Activated CD4-positive, alpha-beta T cell treated with anti-CD3 and anti-CD28 coated beads for 36 hours (primary cell): ENCODE measurements at regions not wholly inside any gene's neighbourhood (a gene's known extent, or its start where the extent isn't known, plus 50 kb on each side); places are given as distances from the start of the nearest gene placed in this dataset.

Experiments
- ATAC-seq: fragments of 200-7000 bp; cut with Tn5 transposase; one replicate; pipeline ENCODE4 v1.10.0; 2021; ENCODE audit warnings: mild to moderate bottlenecking, moderate library complexity
- CTCF ChIA-PET: fragments of 350-600 bp; sonication (Branson Sonifier 250); formaldehyde crosslinking; loops from one replicate; lab custom pipeline; 2021; ENCODE audit warnings: antibody characterized with exemption; lab: Charles Lee
- POLR2A ChIA-PET: fragments of 350-600 bp; sonication (Branson Sonifier 250); formaldehyde crosslinking; loops from one replicate; lab custom pipeline; 2021; ENCODE audit warnings: antibody characterized with exemption, inconsistent platforms; lab: Charles Lee
- DNase-seq: peaks from one replicate; pipeline ENCODE4 v3.0.0-alpha.2; 2020
- H3K27ac Mint-ChIP-seq: one replicate; pipeline ENCODE4 v1.8.0; 2021; ENCODE audit warnings: mixed read lengths
- H3K27me3 Mint-ChIP-seq: one replicate; pipeline ENCODE4 v1.8.0; 2021; ENCODE audit warnings: mixed read lengths
- H3K36me3 Mint-ChIP-seq: one replicate; pipeline ENCODE4 v1.8.0; 2021; ENCODE audit warnings: low read depth, mixed read lengths
- H3K4me1 Mint-ChIP-seq: one replicate; pipeline ENCODE4 v1.8.0; 2021; ENCODE audit warnings: mixed read lengths
- H3K4me3 Mint-ChIP-seq: one replicate; pipeline ENCODE4 v1.8.0; 2021; ENCODE audit warnings: mild to moderate bottlenecking, moderate library complexity, mixed read lengths
- H3K9me3 Mint-ChIP-seq: one replicate; pipeline ENCODE4 v1.8.0; 2021; ENCODE audit warnings: low read depth, mixed read lengths
- intact Hi-C, 2 experiments: fragments of 100-400 bp; cut with DNase I in 1 of 2; cut with micrococcal nuclease in 1 of 2; formaldehyde crosslinking; loops; one replicate each; pipeline versions ENCODE4 v1.14.2 to v1.15.1; 2022 to 2024; cut with DNase I, micrococcal nuclease

DNA sequence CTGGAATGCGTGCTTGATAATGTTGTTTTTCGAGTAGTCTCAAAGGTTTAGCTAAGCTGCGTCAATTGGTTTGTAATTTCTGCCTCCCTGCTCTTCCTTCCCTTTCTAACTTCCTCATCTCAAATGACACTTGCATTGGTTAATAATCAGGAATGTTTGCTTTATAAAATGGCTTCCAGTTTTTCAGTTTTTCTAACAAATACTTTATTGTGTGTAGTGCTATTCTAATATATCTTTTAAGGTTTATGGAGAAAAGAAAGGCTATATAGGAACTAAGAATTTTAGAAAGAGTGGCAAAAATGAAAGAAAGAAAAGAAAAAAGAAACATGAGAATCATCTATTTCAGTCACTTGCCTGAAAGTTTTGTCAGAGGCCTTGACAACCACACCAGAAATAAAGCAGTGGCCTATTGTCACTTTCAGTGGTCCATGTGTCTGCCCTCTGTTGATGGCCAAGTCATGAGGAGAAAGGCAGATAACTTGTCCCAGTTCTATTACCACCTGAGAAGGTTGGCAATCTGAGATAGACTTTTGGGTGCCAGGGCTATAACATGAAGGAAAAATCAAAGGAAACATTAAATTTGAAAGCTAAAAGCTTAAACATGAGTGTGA, 221.9 kb upstream of the KITLG start:
- intact Hi-C loops = no loop called here
- CTCF ChIA-PET = interaction anchor here (0.6 kb wide), 1 partner anchor 210 kb away, joined by 3 read pairs; no protein-coding TSS in a partner anchor
- Mint-ChIP-seq H3K9me3 (peaks cover 2% of the 10 kb centered on the region), H3K4me3 (no peak overlapping the region), H3K4me1 (no peaks in the 10 kb centered on the region), H3K27ac (no peak overlapping the region), H3K36me3 (no peaks in the 10 kb centered on the region), H3K27me3 (peaks cover 2% of the 10 kb centered on the region)
- DNase-seq = no peak
- POLR2A ChIA-PET = no interaction called here
- ATAC-seq = no peak

DNA sequence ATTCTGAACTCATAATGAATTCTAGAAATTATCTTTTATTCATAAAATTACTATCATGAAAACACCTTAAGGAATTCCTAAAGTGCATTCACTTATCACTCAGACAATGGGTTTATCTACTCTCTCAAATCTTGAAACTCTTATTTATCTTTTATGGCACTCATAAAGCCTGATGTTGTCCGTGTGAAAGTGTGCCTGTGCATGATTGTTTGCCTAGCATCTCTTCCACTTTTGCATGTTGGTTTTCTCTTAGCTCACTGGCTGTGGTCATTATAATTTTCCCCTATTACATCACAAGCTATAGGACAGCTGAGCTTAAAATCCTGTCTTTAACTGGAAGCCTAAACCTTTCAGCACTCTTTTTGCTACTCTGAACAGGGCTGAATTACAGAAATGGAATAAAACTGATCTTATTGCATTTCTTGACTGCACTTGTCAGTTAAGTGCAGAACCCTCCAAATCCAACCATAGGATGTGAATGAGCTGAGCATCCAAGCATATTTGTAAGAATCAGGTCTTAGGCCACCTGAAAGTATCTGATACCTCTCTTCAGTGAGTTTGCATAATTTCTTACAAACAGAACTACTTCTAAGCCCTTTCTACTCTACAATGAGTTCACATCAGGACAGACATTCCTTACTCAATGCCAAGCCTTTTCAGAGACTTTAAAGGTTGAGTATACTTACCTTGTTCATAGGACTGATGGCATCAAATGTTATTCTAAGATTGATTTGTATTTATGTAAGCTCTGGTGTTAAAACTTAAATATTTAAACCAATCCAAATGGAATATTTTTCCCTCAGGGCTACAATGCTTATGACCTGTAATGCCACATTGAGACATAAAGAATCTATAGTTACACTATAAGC, 221.2 kb upstream of the KITLG start:
- ATAC-seq (no peak), DNase-seq (no peak)
- Mint-ChIP-seq H3K9me3 (peaks cover 2% of the 10 kb centered on the region), H3K4me1 (no peaks in the 10 kb centered on the region), H3K27me3 (peaks cover 2% of the 10 kb centered on the region), H3K4me3 (no peak overlapping the region), H3K36me3 (no peaks in the 10 kb centered on the region), H3K27ac (no peak overlapping the region)
- ChIA-PET POLR2A (no interaction called here), CTCF (interaction anchor here (0.6 kb wide), 1 partner anchor 211 kb away, joined by 3 read pairs; no protein-coding TSS in a partner anchor)
- intact Hi-C loops = no loop called here

DNA sequence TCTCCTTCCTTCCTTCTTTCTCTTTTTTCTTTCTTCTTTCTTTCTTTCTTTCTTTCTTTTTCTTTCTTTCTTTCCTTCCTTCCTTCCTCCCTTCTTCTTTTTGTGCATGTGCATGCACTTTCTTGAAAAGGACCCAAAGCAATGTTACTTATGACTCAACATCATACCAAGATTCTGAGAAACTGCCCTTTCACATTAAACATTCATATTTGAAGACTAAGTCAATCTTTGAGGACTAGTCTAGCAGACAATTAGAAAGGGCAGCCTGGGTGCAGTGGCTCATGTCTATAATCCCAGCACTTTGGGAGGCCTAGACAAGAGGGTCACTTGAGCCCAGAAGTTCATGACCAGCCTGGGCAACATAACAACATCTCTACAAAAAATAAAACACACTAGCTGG, 212.8 kb upstream of the KITLG start:
- POLR2A ChIA-PET = no interaction called here
- no peak for DNase-seq
- intact Hi-C loops = no loop called here
- Mint-ChIP-seq H3K27me3 (peaks cover 2% of the 10 kb centered on the region), H3K36me3 (no peaks in the 10 kb centered on the region), H3K27ac (no peak overlapping the region), H3K4me1 (no peaks in the 10 kb centered on the region), H3K9me3 (peaks cover 14% of the 10 kb centered on the region), H3K4me3 (no peak overlapping the region)
- CTCF ChIA-PET = no interaction called here
- ATAC-seq = no peak

DNA sequence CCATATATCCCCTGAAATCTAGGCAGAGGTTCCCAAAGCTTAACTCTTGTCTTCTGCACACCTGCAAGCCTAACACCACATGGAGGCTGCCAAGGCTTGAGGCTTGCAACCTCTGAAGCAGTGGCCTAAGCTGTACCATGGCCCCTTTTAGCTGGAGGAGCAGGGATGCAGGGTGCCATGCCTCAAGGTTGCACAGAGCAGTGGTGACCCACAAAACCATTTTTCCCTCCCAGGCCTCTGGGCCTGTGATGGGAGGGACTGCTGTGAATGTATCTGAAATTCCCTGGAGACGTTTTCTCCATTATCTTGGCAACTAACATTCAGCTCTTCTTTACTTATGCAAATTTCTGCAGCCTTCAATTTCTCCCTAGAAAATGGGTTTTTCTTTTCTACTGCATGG, 210.0 kb upstream of the KITLG start:
- no peak for ATAC-seq
- H3K4me3 Mint-ChIP-seq = no peak overlapping the region

DNA sequence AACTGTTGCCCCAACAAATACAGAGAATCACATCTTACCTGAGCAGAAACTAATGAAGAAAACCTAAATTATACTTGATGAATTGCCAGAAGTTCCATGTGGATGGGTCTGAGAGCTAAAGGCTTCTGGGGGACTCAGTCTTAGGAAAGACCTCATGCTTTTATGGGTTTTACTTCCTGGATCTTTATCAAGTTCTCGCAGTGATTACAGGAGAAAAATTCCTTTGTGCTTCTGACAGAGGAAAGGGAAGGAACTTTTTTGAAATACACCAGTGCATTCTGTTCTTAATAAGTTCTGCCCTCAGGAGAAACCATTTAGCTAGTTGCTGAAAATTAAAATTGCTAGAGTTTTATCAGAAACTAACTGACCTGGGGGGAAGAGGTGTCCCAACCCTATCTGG, 203.9 kb upstream of the KITLG start:
- ATAC-seq = no peak
- no peak overlapping the region for H3K27ac Mint-ChIP-seq
- intact Hi-C loops = no loop called here
- ChIA-PET CTCF (no interaction called here), POLR2A (no interaction called here)
- H3K27me3 Mint-ChIP-seq = peaks cover 4% of the 10 kb centered on the region
- no peaks in the 10 kb centered on the region for H3K4me1 Mint-ChIP-seq
- no peak overlapping the region for H3K4me3 Mint-ChIP-seq
- H3K9me3 Mint-ChIP-seq = no peaks in the 10 kb centered on the region
- no peak for DNase-seq
- no peaks in the 10 kb centered on the region for H3K36me3 Mint-ChIP-seq

More for the DNA sequence above, 210.0 kb upstream of the KITLG start:
- DNase-seq = no peak
- intact Hi-C loops = no loop called here
- Mint-ChIP-seq H3K27ac (no peak overlapping the region), H3K4me1 (no peaks in the 10 kb centered on the region), H3K36me3 (no peaks in the 10 kb centered on the region), H3K9me3 (peaks cover 14% of the 10 kb centered on the region), H3K27me3 (no peaks in the 10 kb centered on the region)
- CTCF ChIA-PET = no interaction called here
- POLR2A ChIA-PET = no interaction called here

DNA sequence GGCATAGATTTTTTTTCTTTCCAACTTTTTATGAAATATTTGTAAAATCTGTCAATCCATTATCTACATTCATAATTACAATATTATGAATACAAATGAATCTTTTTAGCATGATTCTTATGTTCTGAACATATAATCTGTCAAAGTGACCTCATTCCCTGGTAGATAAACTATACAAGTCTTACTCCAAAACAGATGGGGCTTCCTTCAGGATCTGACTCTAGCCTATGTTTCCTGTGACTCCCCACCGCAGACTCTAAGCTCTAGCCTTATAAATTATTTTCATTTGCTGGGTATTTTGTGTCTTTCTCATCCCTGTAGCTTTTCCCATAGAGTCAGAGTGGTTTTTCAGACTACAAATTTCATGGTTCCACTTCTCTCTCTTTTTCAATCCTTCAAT, 202.1 kb upstream of the KITLG start:
- Mint-ChIP-seq H3K27ac (no peak overlapping the region), H3K36me3 (no peaks in the 10 kb centered on the region), H3K27me3 (peaks cover 4% of the 10 kb centered on the region), H3K9me3 (no peaks in the 10 kb centered on the region), H3K4me1 (no peaks in the 10 kb centered on the region), H3K4me3 (no peak overlapping the region)
- ChIA-PET CTCF (interaction anchor here (1.3 kb wide), 1 partner anchor 15 kb away, joined by 3 read pairs; no protein-coding TSS in a partner anchor), POLR2A (no interaction called here)
- DNase-seq (no peak), ATAC-seq (no peak)
- intact Hi-C loops = no loop called here

DNA sequence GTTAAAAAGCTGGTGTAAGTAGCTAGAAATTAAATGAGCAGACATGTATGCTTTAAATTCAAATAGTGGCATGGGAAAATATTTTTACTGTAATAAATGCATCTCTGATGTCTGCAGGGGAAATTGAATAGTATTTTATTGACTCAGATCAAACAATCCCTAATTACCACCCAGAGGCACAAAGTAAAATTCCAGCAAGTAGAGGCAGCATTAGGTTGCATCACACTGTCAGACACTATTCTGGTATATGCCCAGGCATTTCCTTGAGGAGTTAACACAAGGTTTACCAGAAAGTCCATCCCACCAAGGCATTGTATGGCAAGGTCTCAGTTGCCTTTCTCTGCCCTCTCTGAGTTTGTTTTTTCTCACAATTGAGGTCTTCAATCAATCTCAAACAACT, 201.6 kb upstream of the KITLG start:
- intact Hi-C loops = no loop called here
- H3K4me3 Mint-ChIP-seq = no peak overlapping the region
- ChIA-PET CTCF (interaction anchor here (1.0 kb wide), 1 partner anchor 9 kb away, joined by 4 read pairs; no protein-coding TSS in a partner anchor), POLR2A (no interaction called here)
- peaks cover 4% of the 10 kb centered on the region for H3K27me3 Mint-ChIP-seq
- H3K9me3 Mint-ChIP-seq = no peaks in the 10 kb centered on the region
- DNase-seq (no peak), ATAC-seq (no peak)
- H3K36me3 Mint-ChIP-seq = no peaks in the 10 kb centered on the region
- no peaks in the 10 kb centered on the region for H3K4me1 Mint-ChIP-seq
- H3K27ac Mint-ChIP-seq = no peak overlapping the region

DNA sequence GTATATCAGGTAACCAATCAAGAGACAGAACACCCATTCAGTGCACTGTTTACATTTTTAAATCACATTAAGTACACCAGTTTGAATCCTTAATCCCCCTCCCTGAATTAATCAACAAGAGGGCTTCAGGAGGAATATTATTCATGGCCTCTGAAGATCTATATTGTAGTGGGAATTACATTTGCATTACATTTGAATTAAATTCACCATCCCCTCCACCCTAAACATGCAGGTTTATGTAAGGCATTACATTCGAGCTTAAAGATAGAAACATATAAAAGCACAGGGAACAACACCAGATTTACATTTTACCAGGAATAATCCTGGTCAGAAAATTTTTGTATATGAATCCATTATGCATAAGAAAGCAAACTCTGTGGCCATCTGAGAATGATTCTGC, 197.8 kb upstream of the KITLG start:
- no peaks in the 10 kb centered on the region for H3K36me3 Mint-ChIP-seq
- no peak overlapping the region for H3K27ac Mint-ChIP-seq
- intact Hi-C loops = no loop called here
- H3K4me3 Mint-ChIP-seq = no peak overlapping the region
- peaks cover 4% of the 10 kb centered on the region for H3K27me3 Mint-ChIP-seq
- POLR2A ChIA-PET = no interaction called here
- no peak for DNase-seq
- no peak for ATAC-seq
- CTCF ChIA-PET = no interaction called here
- no peaks in the 10 kb centered on the region for H3K4me1 Mint-ChIP-seq
- no peaks in the 10 kb centered on the region for H3K9me3 Mint-ChIP-seq

DNA sequence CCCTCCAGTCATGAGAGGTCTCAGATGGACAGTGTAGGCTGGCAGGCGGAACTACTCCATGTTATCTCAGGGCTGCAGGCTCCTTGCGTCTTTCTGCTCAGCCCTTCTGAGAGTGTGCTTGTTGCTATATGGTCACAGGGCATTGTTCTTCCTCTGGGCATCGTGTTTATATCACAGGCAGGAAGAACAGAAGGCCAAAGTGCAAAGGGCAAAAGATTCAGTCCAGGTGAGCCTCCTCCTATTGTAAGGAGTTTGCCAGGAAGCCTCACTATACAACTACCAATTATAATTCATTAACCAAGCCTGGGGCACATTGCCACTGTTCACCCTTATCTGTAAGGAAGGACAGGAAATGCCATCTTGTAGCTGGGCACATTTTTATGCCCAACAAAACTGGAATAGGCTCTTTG, 195.5 kb upstream of the KITLG start:
- Mint-ChIP-seq H3K36me3 (no peaks in the 10 kb centered on the region), H3K4me1 (no peaks in the 10 kb centered on the region), H3K27me3 (no peaks in the 10 kb centered on the region), H3K9me3 (no peaks in the 10 kb centered on the region), H3K4me3 (no peak overlapping the region), H3K27ac (no peak overlapping the region)
- ChIA-PET CTCF (no interaction called here), POLR2A (no interaction called here)
- intact Hi-C loops = no loop called here
- DNase-seq (no peak), ATAC-seq (no peak)

DNA sequence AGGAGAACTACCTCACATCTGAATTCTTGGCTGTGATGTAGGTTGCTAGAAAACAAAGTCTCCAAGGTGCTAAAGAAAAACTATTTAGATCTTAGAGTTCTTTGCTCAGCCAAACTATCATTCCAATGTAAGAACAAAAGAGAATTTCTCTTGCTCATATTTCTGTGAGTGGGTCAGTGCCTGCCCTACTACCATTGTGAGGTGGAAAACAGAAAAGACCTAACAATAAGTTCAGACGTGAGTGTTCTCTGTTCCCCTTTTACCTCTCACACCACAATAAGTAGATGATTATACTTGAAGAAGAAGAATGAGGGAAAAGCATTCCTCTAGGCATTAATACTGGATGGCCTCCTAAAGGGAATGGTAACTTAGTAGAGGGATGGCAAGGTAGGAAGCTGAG, 187.4 kb upstream of the KITLG start:
- no peak overlapping the region for H3K27ac Mint-ChIP-seq
- H3K4me3 Mint-ChIP-seq = no peak overlapping the region
- intact Hi-C loops = no loop called here
- H3K4me1 Mint-ChIP-seq = no peaks in the 10 kb centered on the region
- H3K36me3 Mint-ChIP-seq = no peaks in the 10 kb centered on the region
- ATAC-seq = no peak
- ChIA-PET POLR2A (no interaction called here), CTCF (no interaction called here)
- no peak for DNase-seq
- no peaks in the 10 kb centered on the region for H3K27me3 Mint-ChIP-seq
- H3K9me3 Mint-ChIP-seq = no peaks in the 10 kb centered on the region

DNA sequence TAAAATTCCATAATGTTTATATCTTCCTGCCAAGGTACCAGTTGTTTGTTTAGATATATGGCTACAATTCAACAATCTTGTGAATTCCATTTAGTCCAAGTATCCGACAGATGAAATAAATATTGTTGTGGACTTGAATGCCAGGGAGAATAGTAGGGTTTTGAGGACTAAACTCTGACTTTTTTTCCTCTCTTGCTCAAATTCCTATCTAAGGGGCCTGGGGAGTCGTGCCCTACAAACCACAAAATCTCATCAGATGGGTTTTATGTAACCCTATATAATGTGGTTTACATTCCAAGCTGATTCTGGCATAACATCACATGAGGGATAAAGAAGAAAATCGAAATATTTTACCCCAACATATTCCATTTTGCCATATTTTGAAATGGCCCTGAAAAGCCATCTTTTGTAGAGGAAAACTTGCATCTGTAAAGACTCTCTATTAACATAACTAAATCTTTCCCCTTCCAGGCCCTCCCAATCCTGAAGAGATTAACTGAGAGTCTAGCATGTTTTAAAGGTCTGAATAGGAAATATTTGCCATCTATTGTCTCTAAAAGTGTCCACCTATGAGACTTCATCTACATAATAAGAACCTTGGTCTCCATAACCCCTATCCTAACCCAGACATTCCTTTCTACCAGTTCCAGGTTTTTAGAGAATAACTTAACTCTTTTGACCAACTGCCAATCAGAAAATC, 184.7 kb upstream of the KITLG start:
- ATAC-seq (no peak), DNase-seq (no peak)
- Mint-ChIP-seq H3K36me3 (no peaks in the 10 kb centered on the region), H3K27ac (no peak overlapping the region), H3K27me3 (no peaks in the 10 kb centered on the region), H3K9me3 (no peaks in the 10 kb centered on the region), H3K4me1 (no peaks in the 10 kb centered on the region), H3K4me3 (no peak overlapping the region)
- ChIA-PET CTCF (no interaction called here), POLR2A (no interaction called here)
- intact Hi-C loops = no loop called here
